ENCODE measurements at regions not wholly inside any gene's neighbourhood (a gene's known extent, or its start where the extent isn't known, plus 50 kb on each side); places are given as distances from the start of the nearest gene placed in this dataset.

DNA sequence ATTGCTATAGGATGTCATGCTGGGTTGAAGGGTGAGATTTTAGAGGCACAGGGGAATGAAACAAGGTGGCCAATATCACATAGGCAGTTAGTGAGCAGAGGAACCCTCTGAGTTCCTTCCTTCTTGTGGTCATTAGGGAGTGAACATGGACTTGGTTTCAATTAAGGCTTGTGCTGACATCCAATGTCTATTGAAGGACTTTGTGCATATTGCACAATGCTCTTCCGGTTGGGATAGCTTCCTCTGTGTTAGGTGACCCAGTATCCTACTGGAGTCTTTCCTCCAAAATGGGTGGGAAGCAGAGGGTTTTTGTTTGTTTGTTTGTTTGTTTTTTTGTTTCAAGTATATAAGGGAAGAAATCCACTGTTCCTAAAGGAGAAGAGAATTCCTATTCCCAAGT, 98.5 kb downstream of the HDGFL1 start:
- FAIRE-seq (no peak), DNase-seq (ENCODE audit: low read depth, low spot score) (no peak)
- intact Hi-C loops (cut with micrococcal nuclease) (no loop called here), dilution Hi-C loops (cut with MboI; ENCODE audit: extremely low pct_ligation_motif_present, low sequenced_read_pairs) (no loop called here)
- H3K4me3 ChIP-seq (replicated peaks in 1 of 3; ENCODE audit: insufficient read depth in 1 of 3, low read depth in 1 of 3, low read length in 3 of 3): no peak overlapping the region
- ChIA-PET CTCF (no interaction called here), POLR2A (no interaction called here)
- H3K9me1 ChIP-seq (replicated peaks; ENCODE audit: control insufficient read depth, extremely low read depth, insufficient read depth, low read length): no peaks in the 10 kb centered on the region
- H3K79me2 ChIP-seq (ENCODE audit: control insufficient read depth, insufficient read depth, low read length): no peaks in the 10 kb centered on the region
- no peak overlapping the region for H3K27ac ChIP-seq (ENCODE audit: insufficient read depth, low read depth, low read length)
- no peaks in the 10 kb centered on the region for H3K4me1 ChIP-seq (ENCODE audit: control insufficient read depth, extremely low read depth, insufficient read depth, low read length)
- no TSS peak for BruUV-seq (replicated peaks)
- no peak overlapping the region for H3K4me2 ChIP-seq (ENCODE audit: insufficient read depth, low read length)
- no peak for TF ChIP-seq MYC (IDR thresholded peaks at IDR 0.05; ENCODE audit: low read depth, low read length)
- TF ChIP-seq FOS (IDR thresholded peaks at IDR 0.05; ENCODE audit: borderline replicate concordance, insufficient read depth, low read length): no peak
- TF ChIP-seq GATA2 (IDR thresholded peaks at IDR 0.05; ENCODE audit: insufficient read depth, insufficient read length, low read depth, low read length): no peak
- TF ChIP-seq, protein P1, sequence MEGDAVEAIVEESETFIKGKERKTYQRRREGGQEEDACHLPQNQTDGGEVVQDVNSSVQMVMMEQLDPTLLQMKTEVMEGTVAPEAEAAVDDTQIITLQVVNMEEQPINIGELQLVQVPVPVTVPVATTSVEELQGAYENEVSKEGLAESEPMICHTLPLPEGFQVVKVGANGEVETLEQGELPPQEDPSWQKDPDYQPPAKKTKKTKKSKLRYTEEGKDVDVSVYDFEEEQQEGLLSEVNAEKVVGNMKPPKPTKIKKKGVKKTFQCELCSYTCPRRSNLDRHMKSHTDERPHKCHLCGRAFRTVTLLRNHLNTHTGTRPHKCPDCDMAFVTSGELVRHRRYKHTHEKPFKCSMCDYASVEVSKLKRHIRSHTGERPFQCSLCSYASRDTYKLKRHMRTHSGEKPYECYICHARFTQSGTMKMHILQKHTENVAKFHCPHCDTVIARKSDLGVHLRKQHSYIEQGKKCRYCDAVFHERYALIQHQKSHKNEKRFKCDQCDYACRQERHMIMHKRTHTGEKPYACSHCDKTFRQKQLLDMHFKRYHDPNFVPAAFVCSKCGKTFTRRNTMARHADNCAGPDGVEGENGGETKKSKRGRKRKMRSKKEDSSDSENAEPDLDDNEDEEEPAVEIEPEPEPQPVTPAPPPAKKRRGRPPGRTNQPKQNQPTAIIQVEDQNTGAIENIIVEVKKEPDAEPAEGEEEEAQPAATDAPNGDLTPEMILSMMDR (IDR thresholded peaks at IDR 0.05; ENCODE audit: extremely low read depth in 1 of 2, insufficient read depth in 1 of 2, low read depth in 1 of 2, low read length in 2 of 2): no peak
- no peak for TF ChIP-seq POLR2A (IDR thresholded peaks at IDR 0.05; ENCODE audit: low read depth, low read length)
- no peak for TF ChIP-seq EZH2 (IDR thresholded peaks at IDR 0.05; ENCODE audit: borderline replicate concordance, low read depth, low read length, severe bottlenecking)
- no peak for TF ChIP-seq POLR2AphosphoS5 (IDR thresholded peaks at IDR 0.05; ENCODE audit: insufficient read depth, low read depth, low read length)
- no peak for TF ChIP-seq JUN (IDR thresholded peaks at IDR 0.05; ENCODE audit: borderline replicate concordance, insufficient read depth, insufficient read length, low read depth)
- TF ChIP-seq, protein P2, sequence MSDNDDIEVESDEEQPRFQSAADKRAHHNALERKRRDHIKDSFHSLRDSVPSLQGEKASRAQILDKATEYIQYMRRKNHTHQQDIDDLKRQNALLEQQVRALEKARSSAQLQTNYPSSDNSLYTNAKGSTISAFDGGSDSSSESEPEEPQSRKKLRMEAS (IDR thresholded peaks at IDR 0.05; ENCODE audit: insufficient read depth, insufficient read length): no peak
- H3K36me3 ChIP-seq (ENCODE audit: control insufficient read depth in 2 of 2, extremely low read depth in 1 of 2, insufficient read depth in 2 of 2, low read length in 2 of 2): no peaks in the 10 kb centered on the region
- H3K9ac ChIP-seq (replicated peaks; ENCODE audit: extremely low read depth, insufficient read depth, low read length): no peak overlapping the region
- H4K20me1 ChIP-seq (replicated peaks; ENCODE audit: control insufficient read depth, extremely low read depth, insufficient read depth, low read length): no peaks in the 10 kb centered on the region
- no peak overlapping the region for H2AFZ ChIP-seq (ENCODE audit: low read depth, low read length)
- no peaks in the 10 kb centered on the region for H3K27me3 ChIP-seq (ENCODE audit: control insufficient read depth in 2 of 2, insufficient read depth in 2 of 2, low read length in 2 of 2)
- no peaks in the 10 kb centered on the region for H3K9me3 ChIP-seq (replicated peaks; ENCODE audit: control insufficient read depth, insufficient read depth, low read length)
